ENCODE measurements at regions not wholly inside any gene's neighbourhood (a gene's known extent, or its start where the extent isn't known, plus 50 kb on each side); places are given as distances from the start of the nearest gene placed in this dataset.
A peak's percentile ranks its signal among the peaks of the same experiment; 100 is the strongest.

GRCh38 chr10:29917311-29917710 is 142.1 kb downstream of the JCAD start:
- ATAC-seq (no peak), DNase-seq (no peak)
- Histone ChIP-seq H3K4me3 (no peak overlapping the region), H3K9me3 (no peaks in the 10 kb centered on the region), H3K4me1 (peaks cover 6% of the 10 kb centered on the region), H3K27ac (no peak overlapping the region), H3K27me3 (ENCODE audit: insufficient read depth in 3 of 3, low read length in 2 of 3) (no peaks in the 10 kb centered on the region), H3K36me3 (ENCODE audit: insufficient read depth in 1 of 2, low read depth in 1 of 2) (no peaks in the 10 kb centered on the region)
- intact Hi-C loops (cut with DNase I), result loop anchor here in 1 of 2 donors (2.0 kb wide), 1 partner anchor 21 kb away; no protein-coding TSS in a partner anchor
- WGBS, 3 donors, result 66 to 86% (median 72%) methylated on average over 4 of the region's 4 CpGs
- no peak for TF ChIP-seq CTCF (IDR thresholded peaks at IDR 0.05)

- 78 to 95% (median 87%) methylated on average over 4 of the region's 4 CpGs for WGBS, 3 donors
Observed at GRCh38 chr10:29916669-29917068, 142.7 kb downstream of the JCAD start.

GRCh38 chr10:29914986-29915785 is 144.2 kb downstream of the JCAD start:
- Histone ChIP-seq H3K36me3 (ENCODE audit: insufficient read depth in 1 of 2, low read depth in 1 of 2) (no peaks in the 10 kb centered on the region), H3K27me3 (ENCODE audit: insufficient read depth in 3 of 3, low read length in 2 of 3) (no peaks in the 10 kb centered on the region), H3K9me3 (no peaks in the 10 kb centered on the region), H3K4me1 (peaks cover 6% of the 10 kb centered on the region), H3K4me3 (no peak overlapping the region), H3K27ac (no peak overlapping the region)
- WGBS, 3 donors, result 65 to 84% (median 75%) methylated on average over 3 of the region's 3 CpGs
- TF ChIP-seq CTCF (IDR thresholded peaks at IDR 0.05), result no peak
- ATAC-seq, result peak in 1 of 4 donors; percentile 30
- DNase-seq, result no peak
- intact Hi-C loops (cut with DNase I), result no loop called here

More at GRCh38 chr10:29916669-29917068, 142.7 kb downstream of the JCAD start:
- Histone ChIP-seq H3K4me3 (no peak overlapping the region), H3K36me3 (ENCODE audit: insufficient read depth in 1 of 2, low read depth in 1 of 2) (no peaks in the 10 kb centered on the region), H3K9me3 (no peaks in the 10 kb centered on the region), H3K27me3 (ENCODE audit: insufficient read depth in 3 of 3, low read length in 2 of 3) (no peaks in the 10 kb centered on the region), H3K4me1 (peaks cover 6% of the 10 kb centered on the region), H3K27ac (no peak overlapping the region)
- DNase-seq (no peak), ATAC-seq (peak in 1 of 4 donors; percentile 33)
- no peak for TF ChIP-seq CTCF (IDR thresholded peaks at IDR 0.05)
- intact Hi-C loops (cut with DNase I), result loop anchor here in 1 of 2 donors (2.0 kb wide), 1 partner anchor 22 kb away; no protein-coding TSS in a partner anchor

GRCh38 chr10:29908962-29909361 is 150.4 kb downstream of the JCAD start:
- 69 to 85% (median 75%) methylated on average over 6 of the region's 6 CpGs for WGBS, 3 donors
- DNase-seq, result no peak
- Histone ChIP-seq H3K27ac (no peak overlapping the region), H3K4me3 (no peak overlapping the region), H3K9me3 (no peaks in the 10 kb centered on the region), H3K27me3 (ENCODE audit: insufficient read depth in 3 of 3, low read length in 2 of 3) (no peaks in the 10 kb centered on the region), H3K4me1 (no peaks in the 10 kb centered on the region), H3K36me3 (ENCODE audit: insufficient read depth in 1 of 2, low read depth in 1 of 2) (no peaks in the 10 kb centered on the region)
- no peak for TF ChIP-seq CTCF (IDR thresholded peaks at IDR 0.05)
- no peak for ATAC-seq
- intact Hi-C loops (cut with DNase I), result no loop called here
